ENCODE measurements at regions not wholly inside any gene's neighbourhood (a gene's known extent, or its start where the extent isn't known, plus 50 kb on each side); places are given as distances from the start of the nearest gene placed in this dataset.
A peak's percentile ranks its signal among the peaks of the same experiment; 100 is the strongest.

DNA sequence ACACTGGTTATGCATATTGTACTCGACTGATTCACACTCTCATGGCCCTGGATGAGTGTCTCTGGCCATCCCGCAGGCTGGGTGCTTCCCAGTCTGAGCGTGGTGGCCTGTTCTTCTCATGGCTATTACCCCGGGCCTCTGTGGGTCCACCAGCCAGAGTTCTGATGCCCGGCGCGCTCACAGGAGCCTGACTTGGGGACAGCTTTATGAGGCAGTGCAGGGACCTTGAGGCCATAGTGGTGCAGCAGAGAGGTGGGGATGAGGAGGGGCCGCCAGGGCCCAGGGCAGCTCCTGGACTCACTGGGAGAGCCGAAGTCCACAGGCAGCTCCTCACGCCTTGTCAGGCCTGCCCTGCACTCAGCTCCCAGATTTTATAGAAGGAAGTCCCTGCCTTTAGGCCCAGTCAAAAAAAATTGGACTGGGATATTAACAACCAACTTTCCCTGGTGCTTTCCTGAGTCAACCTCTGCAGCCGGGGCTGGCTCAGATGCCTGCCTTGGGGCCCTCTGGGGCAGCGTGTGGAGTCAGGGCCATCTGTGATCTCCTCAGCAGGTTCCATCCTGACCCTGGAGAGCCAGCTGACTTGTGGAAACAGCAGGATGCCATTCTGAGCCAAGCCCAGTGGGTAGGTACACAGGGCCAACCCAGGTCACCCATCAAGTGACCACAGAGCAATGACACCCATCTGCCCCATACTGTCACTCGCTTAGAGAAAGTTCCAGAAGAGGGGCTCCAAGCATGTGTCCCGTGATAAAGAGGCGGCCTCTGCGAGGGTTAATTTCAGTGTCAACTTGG, 89.4 kb upstream of the DIO3 start:
- Histone ChIP-seq H3K36me3 (no peaks in the 10 kb centered on the region), H3K4me3 (no peak overlapping the region), H3K4me1 (peaks cover 0 to 11% (median 5%) of the 10 kb centered on the region in 4 donors), H3K27ac (no peak overlapping the region), H3K27me3 (peaks cover 0 to 22% of the 10 kb centered on the region in 2 donors), H3K9me3 (no peaks in the 10 kb centered on the region)
- no peak for TF ChIP-seq CTCF (IDR thresholded peaks at IDR 0.05)
- DNase-seq, result peak in 1 of 2 donors; percentile 51
- intact Hi-C loops (cut with DNase I; ENCODE audit: low total_unique reads), result no loop called here

DNA sequence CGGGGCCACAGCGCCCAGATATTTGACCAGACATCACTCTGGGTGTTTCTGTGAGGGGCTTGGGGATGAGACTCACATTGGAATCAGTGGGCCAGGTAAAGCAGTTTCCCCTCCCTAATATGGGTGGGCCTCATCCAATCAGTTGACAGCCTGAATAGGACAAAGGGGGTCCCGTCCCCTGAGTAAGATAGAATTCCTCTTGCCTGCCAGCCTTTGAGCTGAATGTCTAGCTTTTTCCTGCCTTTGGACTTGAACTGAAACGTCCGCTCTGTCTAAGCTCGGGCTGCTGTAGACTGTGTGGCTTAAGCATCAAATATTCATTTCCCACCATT, 88.8 kb upstream of the DIO3 start:
- Histone ChIP-seq H3K27ac (no peak overlapping the region), H3K36me3 (no peaks in the 10 kb centered on the region), H3K4me1 (peaks cover 0 to 11% (median 5%) of the 10 kb centered on the region in 4 donors), H3K27me3 (peaks cover 0 to 22% of the 10 kb centered on the region in 2 donors), H3K9me3 (no peaks in the 10 kb centered on the region), H3K4me3 (no peak overlapping the region)
- TF ChIP-seq CTCF (IDR thresholded peaks at IDR 0.05), result no peak
- DNase-seq, result peak in 1 of 2 donors; percentile 21
- intact Hi-C loops (cut with DNase I; ENCODE audit: low total_unique reads), result no loop called here

DNA sequence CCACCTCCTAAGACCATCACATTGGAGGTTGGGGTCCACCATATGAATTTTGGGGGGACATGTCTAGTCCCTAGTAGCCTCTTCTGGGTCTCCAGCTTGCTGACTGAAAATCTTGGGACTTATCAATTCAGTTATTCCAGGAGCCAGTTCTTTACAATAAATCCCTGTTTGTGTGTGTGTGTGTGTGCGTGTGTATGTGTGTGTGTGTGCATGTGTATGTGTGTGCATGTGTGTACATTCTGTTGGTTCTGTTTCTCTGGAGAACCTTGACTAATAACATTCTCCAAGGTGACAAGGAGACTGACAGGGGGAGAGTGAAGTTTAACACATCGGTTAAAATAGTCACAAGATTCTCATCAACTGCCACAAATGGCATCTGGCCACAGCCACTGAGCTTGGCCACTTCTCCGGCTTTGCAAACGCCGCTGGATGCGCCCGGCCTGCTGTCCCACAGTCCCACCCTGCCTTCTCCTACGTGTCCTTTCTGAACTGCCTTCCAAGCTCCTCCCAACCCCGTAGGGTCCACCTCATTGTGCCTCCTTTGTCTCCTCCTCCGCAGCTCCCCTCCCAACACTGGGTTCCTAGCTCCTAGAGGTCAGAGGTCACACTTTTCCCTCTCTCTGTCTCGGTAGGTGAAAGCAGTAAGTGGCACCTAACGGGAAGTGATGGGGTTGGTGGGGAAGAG, 88.1 kb upstream of the DIO3 start:
- H3K27ac ChIP-seq, result no peak overlapping the region
- H3K27me3 ChIP-seq, result peaks cover 0 to 26% of the 10 kb centered on the region in 2 donors
- H3K36me3 ChIP-seq, result no peaks in the 10 kb centered on the region
- no peaks in the 10 kb centered on the region for H3K9me3 ChIP-seq
- no peak overlapping the region for H3K4me3 ChIP-seq
- intact Hi-C loops (cut with DNase I; ENCODE audit: low total_unique reads), result no loop called here
- H3K4me1 ChIP-seq, result peaks cover 0 to 11% (median 5%) of the 10 kb centered on the region in 4 donors
- peak; percentile 13 to 58 for DNase-seq
- no peak for TF ChIP-seq CTCF (IDR thresholded peaks at IDR 0.05)

GRCh38 chr14:101473795-101474562, 87.3 kb upstream of the DIO3 start:
- DNase-seq, result peak; percentile 21 to 64

More at GRCh38 chr14:101473795-101474562, 87.3 kb upstream of the DIO3 start:
- H3K9me3 ChIP-seq, result no peaks in the 10 kb centered on the region
- peaks cover 0 to 27% of the 10 kb centered on the region in 2 donors for H3K27me3 ChIP-seq
- peaks cover 0 to 11% (median 5%) of the 10 kb centered on the region in 4 donors for H3K4me1 ChIP-seq
- no peak for TF ChIP-seq CTCF (IDR thresholded peaks at IDR 0.05)
- intact Hi-C loops (cut with DNase I; ENCODE audit: low total_unique reads), result no loop called here
- no peak overlapping the region for H3K27ac ChIP-seq
- H3K36me3 ChIP-seq, result no peaks in the 10 kb centered on the region
- no peak overlapping the region for H3K4me3 ChIP-seq

All from tibial artery (tissue), 4 donors.